Astrocyte of the cerebellum (primary cell): ENCODE measurements at regions not wholly inside any gene's neighbourhood (a gene's known extent, or its start where the extent isn't known, plus 50 kb on each side); places are given as distances from the start of the nearest gene placed in this dataset.
A peak's percentile ranks its signal among the peaks of the same experiment; 100 is the strongest.
"Not testable (repeated sequence)": the region's sequence is repeated elsewhere in the genome, so short reads cannot be mapped to it uniquely, and the experiment has no call there.

Experiments
- DNase-seq: peaks from one replicate; pipeline ENCODE4 v3.0.0-alpha.2; 2011; ENCODE audit warnings: low read depth
- H3K4me3 ChIP-seq: 2 replicates; pipeline ENCODE4 v1.5.1; 2011; ENCODE audit warnings: mild to moderate bottlenecking, low read depth, low read length, moderate library complexity
- CTCF ChIP-seq: IDR thresholded peaks from 2 replicates; pipeline ENCODE4 v1.5.1; 2012; ENCODE audit warnings: low read length, low read depth, moderate library complexity, mild to moderate bottlenecking; ENCODE audit errors: missing control alignments
- in situ Hi-C: cut with HindIII; loops from 2 replicates; pipeline ENCODE4 v1.10.0; 2017; ENCODE audit warnings: low sequenced_read_pairs

GRCh38 chr1:182331387-182331786, 60.2 kb downstream of the GLUL start:
- in situ Hi-C loops, result no loop called here
- no peak overlapping the region for H3K4me3 ChIP-seq
- no peak for DNase-seq
- TF ChIP-seq CTCF, result no peak

GRCh38 chr1:182330303-182330702, 61.3 kb downstream of the GLUL start:
- in situ Hi-C loops, result no loop called here
- no peak for TF ChIP-seq CTCF
- DNase-seq, result peak; percentile 4
- H3K4me3 ChIP-seq, result no peak overlapping the region

- H3K4me3 ChIP-seq, result no peak overlapping the region
- DNase-seq, result no peak
- in situ Hi-C loops, result no loop called here
- TF ChIP-seq CTCF, result no peak
Measured at GRCh38 chr1:182329471-182329870, 62.1 kb downstream of the GLUL start.

- no peak for TF ChIP-seq CTCF
- in situ Hi-C loops, result no loop called here
- H3K4me3 ChIP-seq, result no peak overlapping the region
- no peak for DNase-seq
Measured at GRCh38 chr1:182328591-182328990, 63.0 kb downstream of the GLUL start.

GRCh38 chr1:182325339-182325738, 66.3 kb downstream of the GLUL start:
- H3K4me3 ChIP-seq, result no peak overlapping the region
- in situ Hi-C loops, result no loop called here
- no peak for DNase-seq
- no peak for TF ChIP-seq CTCF

- H3K4me3 ChIP-seq, DNase-seq, in situ Hi-C loops: not testable (repeated sequence)
Measured at GRCh38 chr1:182321532-182321931, 70.1 kb downstream of the GLUL start.

GRCh38 chr1:182317611-182318161, 73.9 kb downstream of the GLUL start:
- H3K4me3 ChIP-seq, result no peak overlapping the region
- no peak for TF ChIP-seq CTCF

GRCh38 chr1:182316454-182316853, 75.1 kb downstream of the GLUL start:
- DNase-seq, in situ Hi-C loops, H3K4me3 ChIP-seq: not testable (repeated sequence)

More at GRCh38 chr1:182317611-182318161, 73.9 kb downstream of the GLUL start:
- no peak for DNase-seq
- in situ Hi-C loops, result no loop called here
